Keratinocyte (primary cell): ENCODE measurements at regions not wholly inside any gene's neighbourhood (a gene's known extent, or its start where the extent isn't known, plus 50 kb on each side); places are given as distances from the start of the nearest gene placed in this dataset.
"Not testable (repeated sequence)": the region's sequence is repeated elsewhere in the genome, so short reads cannot be mapped to it uniquely, and the experiment has no call there.

Experiments
- DNase-seq: peaks from one replicate; pipeline ENCODE4 v3.0.0-alpha.2; 2011; ENCODE audit warnings: low read depth, missing footprints, low spot score
- FAIRE-seq: peaks from 2 replicates; lab custom pipeline; 2011; peaks lifted over from hg19 to GRCh38; lab: Jason Lieb, UNC
- H2AFZ ChIP-seq: 2 replicates; pipeline ENCODE4 v1.6.0; 2012; ENCODE audit warnings: low read length, control low read depth, inconsistent platforms; ENCODE audit not compliant: control insufficient read depth
- H3K27ac ChIP-seq: 2 replicates; pipeline ENCODE4 v1.5.1; 2011; ENCODE audit warnings: low read length; ENCODE audit not compliant: control insufficient read depth, insufficient read depth
- H3K27me3 ChIP-seq: 3 replicates; pipeline ENCODE4 v1.6.0; 2011; ENCODE audit warnings: low read length; ENCODE audit not compliant: control insufficient read depth, insufficient read depth; ENCODE audit errors: extremely low read depth
- H3K36me3 ChIP-seq, 2 experiments: 2 replicates in 1 of 2; 3 replicates in 1 of 2; pipeline ENCODE4 v1.5.1; 2011; ENCODE audit warnings: low read length in 2 of 2, mild to moderate bottlenecking in 1 of 2; ENCODE audit not compliant: control insufficient read depth in 2 of 2, insufficient read depth in 2 of 2; ENCODE audit errors: extremely low read depth in 1 of 2
- H3K4me1 ChIP-seq: 3 replicates; pipeline ENCODE4 v1.5.1; 2011; ENCODE audit warnings: low read length; ENCODE audit not compliant: control insufficient read depth, insufficient read depth; ENCODE audit errors: extremely low read depth
- H3K4me2 ChIP-seq: 3 replicates; pipeline ENCODE4 v1.6.0; 2011; ENCODE audit warnings: low read depth, low read length; ENCODE audit not compliant: control insufficient read depth, insufficient read depth; ENCODE audit errors: extremely low read depth
- H3K4me3 ChIP-seq, 3 experiments: fragments of 200-600 bp in 1 of 3; sonication (generic) in 1 of 3; 2 replicates in 2 of 3; 3 replicates in 1 of 3; pipeline ENCODE4 v1.5.1; 2011 to 2016; ENCODE audit warnings: low read length in 3 of 3, mild to moderate bottlenecking in 3 of 3, control low read depth in 2 of 3, inconsistent platforms in 1 of 3, low read depth in 1 of 3, mixed read lengths in 1 of 3, mixed run types in 1 of 3, moderate library complexity in 1 of 3; ENCODE audit not compliant: control insufficient read depth in 2 of 3, insufficient read depth in 2 of 3; ENCODE audit errors: extremely low read depth in 1 of 3
- H3K79me2 ChIP-seq: 2 replicates; pipeline ENCODE4 v1.6.0; 2012; ENCODE audit warnings: low read length; ENCODE audit not compliant: control insufficient read depth, insufficient read depth
- H3K9ac ChIP-seq: 3 replicates; pipeline ENCODE4 v1.6.0; 2011; ENCODE audit warnings: low read length; ENCODE audit not compliant: control insufficient read depth, insufficient read depth; ENCODE audit errors: extremely low read depth
- H3K9me1 ChIP-seq: 3 replicates; pipeline ENCODE4 v1.6.0; 2011; ENCODE audit warnings: low read length; ENCODE audit not compliant: control insufficient read depth, insufficient read depth; ENCODE audit errors: extremely low read depth
- H3K9me3 ChIP-seq: 2 replicates; pipeline ENCODE4 v1.5.1; 2012; ENCODE audit warnings: low read depth, low read length; ENCODE audit not compliant: control insufficient read depth
- H4K20me1 ChIP-seq: 3 replicates; pipeline ENCODE4 v1.6.0; 2011; ENCODE audit warnings: low read length; ENCODE audit not compliant: control insufficient read depth, insufficient read depth; ENCODE audit errors: extremely low read depth
- dilution Hi-C: fragments of 300-500 bp; cut with MboI; formaldehyde crosslinking; loops from one replicate; pipeline ENCODE4 v1.7.0; 2020; ENCODE audit warnings: low sequenced_read_pairs; ENCODE audit not compliant: extremely low pct_ligation_motif_present

GRCh38 chr5:86289786-86290185 lies 328.0 kb upstream of the COX7C start:
- H3K36me3 ChIP-seq, H3K4me3 ChIP-seq, H3K9ac ChIP-seq, H3K4me1 ChIP-seq, H4K20me1 ChIP-seq, H2AFZ ChIP-seq, H3K4me2 ChIP-seq, FAIRE-seq, H3K9me1 ChIP-seq, dilution Hi-C loops, H3K27ac ChIP-seq, DNase-seq, H3K27me3 ChIP-seq, H3K9me3 ChIP-seq, H3K79me2 ChIP-seq: not testable (repeated sequence)

GRCh38 chr5:86292811-86293210 lies 324.9 kb upstream of the COX7C start:
- H3K4me3 ChIP-seq, H2AFZ ChIP-seq, DNase-seq, H3K4me2 ChIP-seq, H3K36me3 ChIP-seq, H3K79me2 ChIP-seq, H3K9me1 ChIP-seq, H3K4me1 ChIP-seq, H3K9me3 ChIP-seq, FAIRE-seq, dilution Hi-C loops, H3K27me3 ChIP-seq, H3K27ac ChIP-seq, H4K20me1 ChIP-seq, H3K9ac ChIP-seq: not testable (repeated sequence)

GRCh38 chr5:86302643-86303042 lies 315.1 kb upstream of the COX7C start:
- H2AFZ ChIP-seq, dilution Hi-C loops, H3K36me3 ChIP-seq, H3K4me1 ChIP-seq, H3K4me2 ChIP-seq, H4K20me1 ChIP-seq, H3K9me1 ChIP-seq, H3K27me3 ChIP-seq, H3K79me2 ChIP-seq, H3K4me3 ChIP-seq, H3K9me3 ChIP-seq, H3K27ac ChIP-seq, H3K9ac ChIP-seq, DNase-seq: not testable (repeated sequence)
- FAIRE-seq = peak; percentile 26
